GM12891 (cell line): ENCODE measurements at regions not wholly inside any gene's neighbourhood (a gene's known extent, or its start where the extent isn't known, plus 50 kb on each side); places are given as distances from the start of the nearest gene placed in this dataset.

Source experiments
- POLR2A ChIP-seq: IDR thresholded peaks from 2 replicates; pipeline ENCODE4 v1.6.1; 2011; ENCODE audit warnings: low read depth, low read length, control low read depth
- POLR2AphosphoS5 ChIP-seq: IDR thresholded peaks from 2 replicates; pipeline ENCODE4 v1.6.1; 2011; ENCODE audit warnings: low read depth, low read length, control low read depth
- TAF1 ChIP-seq: IDR thresholded peaks from 2 replicates; pipeline ENCODE4 v1.6.1; 2011; ENCODE audit warnings: low read depth, low read length, control low read depth

GRCh38 chr6:155980014-155980767 lies 524.6 kb upstream of the NOX3 start:
- TF ChIP-seq POLR2A = no peak
- TF ChIP-seq POLR2AphosphoS5 = no peak
- TF ChIP-seq TAF1 = no peak
